ENCODE measurements at regions not wholly inside any gene's neighbourhood (a gene's known extent, or its start where the extent isn't known, plus 50 kb on each side); places are given as distances from the start of the nearest gene placed in this dataset.
"Not testable (repeated sequence)": the region's sequence is repeated elsewhere in the genome, so short reads cannot be mapped to it uniquely, and the experiment has no call there.

DNA sequence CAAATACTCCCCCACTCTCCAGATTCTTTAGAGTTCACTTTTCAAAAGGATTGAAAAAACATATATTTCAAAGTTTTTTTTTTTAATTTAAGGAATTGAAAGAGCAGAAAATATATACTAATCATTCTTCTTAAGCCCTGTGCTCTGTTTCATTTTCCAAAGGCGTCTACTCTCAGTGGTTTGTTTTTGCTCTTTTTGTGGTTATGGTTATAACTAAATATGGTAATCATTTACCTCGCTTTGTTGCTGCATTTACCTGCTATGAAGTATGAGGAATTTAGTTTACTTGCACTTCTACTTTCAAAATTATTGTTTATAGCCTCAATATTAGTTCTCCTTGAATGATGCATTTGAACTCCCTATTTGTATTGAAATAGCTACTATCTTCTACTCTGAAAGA, 55.9 kb upstream of the LRRK2 start:
- intact Hi-C loops (cut with DNase I), result no loop called here
- H3K27me3 ChIP-seq (ENCODE audit: control insufficient read depth, insufficient read depth, low read length), result no peaks in the 10 kb centered on the region
- peaks cover 0 to 5% (median 0%) of the 10 kb centered on the region in 3 donors for H3K4me1 ChIP-seq (ENCODE audit: control insufficient read depth in 2 of 3, insufficient read depth in 2 of 3, low read depth in 1 of 3, low read length in 3 of 3)
- H3K4me3 ChIP-seq (ENCODE audit: low read length in 3 of 3), result no peak overlapping the region
- TF ChIP-seq, protein P1, sequence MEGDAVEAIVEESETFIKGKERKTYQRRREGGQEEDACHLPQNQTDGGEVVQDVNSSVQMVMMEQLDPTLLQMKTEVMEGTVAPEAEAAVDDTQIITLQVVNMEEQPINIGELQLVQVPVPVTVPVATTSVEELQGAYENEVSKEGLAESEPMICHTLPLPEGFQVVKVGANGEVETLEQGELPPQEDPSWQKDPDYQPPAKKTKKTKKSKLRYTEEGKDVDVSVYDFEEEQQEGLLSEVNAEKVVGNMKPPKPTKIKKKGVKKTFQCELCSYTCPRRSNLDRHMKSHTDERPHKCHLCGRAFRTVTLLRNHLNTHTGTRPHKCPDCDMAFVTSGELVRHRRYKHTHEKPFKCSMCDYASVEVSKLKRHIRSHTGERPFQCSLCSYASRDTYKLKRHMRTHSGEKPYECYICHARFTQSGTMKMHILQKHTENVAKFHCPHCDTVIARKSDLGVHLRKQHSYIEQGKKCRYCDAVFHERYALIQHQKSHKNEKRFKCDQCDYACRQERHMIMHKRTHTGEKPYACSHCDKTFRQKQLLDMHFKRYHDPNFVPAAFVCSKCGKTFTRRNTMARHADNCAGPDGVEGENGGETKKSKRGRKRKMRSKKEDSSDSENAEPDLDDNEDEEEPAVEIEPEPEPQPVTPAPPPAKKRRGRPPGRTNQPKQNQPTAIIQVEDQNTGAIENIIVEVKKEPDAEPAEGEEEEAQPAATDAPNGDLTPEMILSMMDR (IDR thresholded peaks at IDR 0.05; ENCODE audit: borderline replicate concordance, extremely low read depth, insufficient read depth), result no peak
- no peak overlapping the region for H3K27ac ChIP-seq (ENCODE audit: low read depth in 2 of 2, low read length in 2 of 2)
- H3K9me3 ChIP-seq (ENCODE audit: control insufficient read depth in 2 of 3, insufficient read depth in 1 of 3, low read length in 3 of 3), result no peaks in the 10 kb centered on the region
- FAIRE-seq (no peak), DNase-seq (no peak)
- no peak overlapping the region for H3K9ac ChIP-seq (ENCODE audit: low read length in 3 of 3)
- H3K36me3 ChIP-seq (ENCODE audit: control insufficient read depth in 2 of 3, insufficient read depth in 3 of 3, low read length in 3 of 3), result no peaks in the 10 kb centered on the region

DNA sequence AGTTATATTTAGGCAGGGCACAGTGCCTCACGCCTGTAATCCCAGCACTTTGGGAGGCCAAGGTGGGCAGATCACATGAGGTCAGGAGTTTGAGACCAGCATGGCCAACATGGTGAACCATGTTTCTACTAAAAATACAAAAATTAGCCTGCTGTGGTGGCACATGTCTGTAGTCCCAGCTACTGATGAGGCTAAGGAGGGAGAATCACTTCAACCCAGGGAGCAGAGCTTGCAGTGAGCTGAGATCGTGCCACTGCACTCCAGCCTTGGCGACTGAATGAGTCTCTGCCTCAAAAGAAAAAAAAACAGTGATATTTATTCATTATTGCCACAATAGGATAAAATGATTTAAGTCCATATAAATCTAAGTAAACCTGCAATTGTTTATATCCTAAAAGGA, 56.4 kb upstream of the LRRK2 start:
- H3K4me1 ChIP-seq (ENCODE audit: control insufficient read depth in 2 of 3, insufficient read depth in 2 of 3, low read depth in 1 of 3, low read length in 3 of 3); H3K9me3 ChIP-seq (ENCODE audit: control insufficient read depth in 2 of 3, insufficient read depth in 1 of 3, low read length in 3 of 3); FAIRE-seq; intact Hi-C loops (cut with DNase I); H3K27ac ChIP-seq (ENCODE audit: low read depth in 2 of 2, low read length in 2 of 2); H3K36me3 ChIP-seq (ENCODE audit: control insufficient read depth in 2 of 3, insufficient read depth in 3 of 3, low read length in 3 of 3); H3K27me3 ChIP-seq (ENCODE audit: control insufficient read depth, insufficient read depth, low read length); DNase-seq; H3K9ac ChIP-seq (ENCODE audit: low read length in 3 of 3); H3K4me3 ChIP-seq (ENCODE audit: low read length in 3 of 3): not testable (repeated sequence)

DNA sequence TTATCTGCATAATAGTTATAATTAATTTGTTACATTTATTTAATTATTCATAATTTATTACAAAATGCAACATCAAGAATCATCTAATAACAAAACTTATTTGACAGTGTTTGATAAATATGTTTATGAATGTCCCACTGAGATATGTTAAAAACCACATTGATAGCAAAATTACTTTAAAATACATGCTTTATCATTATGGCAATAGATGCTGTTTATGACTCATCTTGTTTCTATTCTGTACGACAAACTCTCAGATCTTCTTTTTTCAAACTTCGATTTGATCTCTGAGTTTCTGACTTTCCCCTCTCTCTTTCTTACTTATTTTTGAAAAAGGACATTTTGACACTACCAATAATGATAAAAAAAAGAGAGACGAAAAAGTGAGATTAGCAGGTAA, 56.8 kb upstream of the LRRK2 start:
- Histone ChIP-seq H3K9ac (ENCODE audit: low read length in 3 of 3) (no peak overlapping the region), H3K9me3 (ENCODE audit: control insufficient read depth in 2 of 3, insufficient read depth in 1 of 3, low read length in 3 of 3) (no peaks in the 10 kb centered on the region), H3K4me3 (ENCODE audit: low read length in 3 of 3) (no peak overlapping the region), H3K4me1 (ENCODE audit: control insufficient read depth in 2 of 3, insufficient read depth in 2 of 3, low read depth in 1 of 3, low read length in 3 of 3) (peaks cover 0 to 5% (median 0%) of the 10 kb centered on the region in 3 donors), H3K36me3 (ENCODE audit: control insufficient read depth in 2 of 3, insufficient read depth in 3 of 3, low read length in 3 of 3) (no peaks in the 10 kb centered on the region), H3K27me3 (ENCODE audit: control insufficient read depth, insufficient read depth, low read length) (no peaks in the 10 kb centered on the region), H3K27ac (ENCODE audit: low read depth in 2 of 2, low read length in 2 of 2) (no peak overlapping the region)
- intact Hi-C loops (cut with DNase I), result no loop called here
- DNase-seq, result no peak
- TF ChIP-seq, protein P1 (IDR thresholded peaks at IDR 0.05; ENCODE audit: borderline replicate concordance, extremely low read depth, insufficient read depth), result no peak
- FAIRE-seq, result no peak

DNA sequence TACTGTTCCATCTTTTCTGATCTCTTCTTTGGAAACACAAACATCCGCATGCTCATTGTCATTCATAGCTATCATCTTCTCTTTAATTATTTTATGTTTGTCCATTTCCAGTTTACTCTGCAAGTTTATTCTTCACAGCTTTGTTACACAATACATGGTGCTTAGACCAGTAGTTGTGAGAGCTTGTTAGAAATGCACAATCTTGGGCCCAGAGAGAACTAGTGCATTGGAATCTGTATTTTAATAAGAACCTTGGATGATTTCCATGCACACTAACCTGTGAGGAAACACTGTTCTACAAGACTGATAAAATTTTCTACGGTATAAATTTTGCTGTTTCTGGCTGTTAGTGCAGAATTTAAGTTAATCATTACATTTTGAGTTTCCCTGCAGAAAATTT, 59.3 kb upstream of the SLC2A13 start:
- no peak overlapping the region for H3K27ac ChIP-seq (ENCODE audit: low read depth in 2 of 2, low read length in 2 of 2)
- intact Hi-C loops (cut with DNase I), result no loop called here
- FAIRE-seq (peak; percentile 6), DNase-seq (no peak)
- no peaks in the 10 kb centered on the region for H3K27me3 ChIP-seq (ENCODE audit: control insufficient read depth, insufficient read depth, low read length)
- H3K4me1 ChIP-seq (ENCODE audit: control insufficient read depth in 2 of 3, insufficient read depth in 2 of 3, low read depth in 1 of 3, low read length in 3 of 3), result peaks cover 0 to 5% (median 0%) of the 10 kb centered on the region in 3 donors
- H3K4me3 ChIP-seq (ENCODE audit: low read length in 3 of 3), result no peak overlapping the region
- no peak overlapping the region for H3K9ac ChIP-seq (ENCODE audit: low read length in 3 of 3)
- no peaks in the 10 kb centered on the region for H3K36me3 ChIP-seq (ENCODE audit: control insufficient read depth in 2 of 3, insufficient read depth in 3 of 3, low read length in 3 of 3)
- TF ChIP-seq, protein P1 (IDR thresholded peaks at IDR 0.05; ENCODE audit: borderline replicate concordance, extremely low read depth, insufficient read depth), result no peak
- H3K9me3 ChIP-seq (ENCODE audit: control insufficient read depth in 2 of 3, insufficient read depth in 1 of 3, low read length in 3 of 3), result no peaks in the 10 kb centered on the region
